ENCODE measurements at regions not wholly inside any gene's neighbourhood (a gene's known extent, or its start where the extent isn't known, plus 50 kb on each side); places are given as distances from the start of the nearest gene placed in this dataset.
A peak's percentile ranks its signal among the peaks of the same experiment; 100 is the strongest.

DNA sequence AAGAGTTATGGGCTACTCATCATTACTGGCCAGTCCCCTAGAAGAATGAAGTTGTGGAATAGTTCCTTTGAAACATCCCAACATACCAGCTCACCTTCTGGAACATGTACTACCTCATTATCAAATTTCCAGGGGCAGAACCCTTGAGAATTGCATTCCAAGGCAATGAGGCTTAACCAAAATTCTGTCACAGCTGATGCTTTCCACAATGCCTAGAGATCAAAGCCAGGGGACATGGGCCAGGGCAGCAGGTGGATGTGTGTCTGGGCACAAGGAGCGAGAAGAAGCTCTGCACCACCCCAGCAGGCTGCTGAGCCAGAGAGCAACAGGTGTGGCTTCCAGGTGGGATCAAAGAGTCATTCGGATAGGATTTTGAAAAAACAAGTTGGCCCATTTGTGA, 362.1 kb downstream of the EFNB2 start:
- no peaks in the 10 kb centered on the region for H3K36me3 ChIP-seq (ENCODE audit: control insufficient read depth in 1 of 2, insufficient read depth in 2 of 2, low read length in 2 of 2)

DNA sequence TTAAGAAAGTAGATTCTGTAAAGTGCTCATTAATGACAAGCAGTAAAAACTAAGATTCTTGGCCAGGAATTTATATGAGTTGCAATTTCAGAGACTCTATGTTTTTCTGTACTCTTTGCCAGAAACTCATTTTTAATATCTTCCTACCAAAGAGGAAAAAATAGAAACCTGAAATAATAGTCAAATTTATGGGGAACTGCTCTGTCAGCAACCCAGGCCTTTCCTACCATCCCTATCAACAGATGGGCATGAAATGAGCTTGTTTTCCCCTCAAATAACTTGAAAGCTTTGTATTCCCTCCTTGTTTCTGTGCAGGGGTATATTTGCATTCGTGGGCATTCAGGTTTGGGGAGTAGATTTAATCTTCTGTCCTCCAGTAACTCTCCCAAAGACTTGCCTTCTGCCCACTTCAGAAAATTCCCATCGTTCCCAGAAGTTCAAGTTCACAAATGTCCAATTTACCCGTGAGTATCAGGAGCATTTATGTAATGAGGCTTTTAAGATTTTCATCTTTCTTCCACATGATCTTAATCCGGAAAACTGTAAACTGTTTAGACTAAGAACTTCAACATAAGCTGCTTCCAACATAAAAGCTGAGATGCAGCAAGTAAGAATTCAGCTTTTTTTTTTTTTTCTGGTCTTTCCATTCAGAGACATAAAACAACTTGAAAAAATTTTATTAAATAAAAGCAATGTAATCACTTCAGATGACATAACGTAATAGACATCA, 363.1 kb downstream of the EFNB2 start:
- DNase-seq (ENCODE audit: low read depth, low spot score) (no peak), ATAC-seq (no peak)
- Histone ChIP-seq H3K9ac (ENCODE audit: low read length) (no peak overlapping the region), H3K4me1 (ENCODE audit: control insufficient read depth in 1 of 2, insufficient read depth in 2 of 2, low read length in 2 of 2) (peaks cover 0 to 5% of the 10 kb centered on the region in 2 experiments; a peak in 1 of 4 replicates), H2AFZ (ENCODE audit: low read depth, low read length, poor library complexity, severe bottlenecking) (no peak overlapping the region), H3K27me3 (ENCODE audit: insufficient read depth, low read length) (no peaks in the 10 kb centered on the region), H3K79me2 (ENCODE audit: insufficient read depth, low read length) (no peaks in the 10 kb centered on the region), H3K4me2 (ENCODE audit: low read length) (no peak overlapping the region), H3K27ac (ENCODE audit: low read depth, low read length) (no peak overlapping the region), H3K9me3 (ENCODE audit: control insufficient read depth in 1 of 2, insufficient read depth in 1 of 2, low read depth in 1 of 2, low read length in 2 of 2) (no peaks in the 10 kb centered on the region), H4K20me1 (ENCODE audit: insufficient read depth) (no peaks in the 10 kb centered on the region), H3K9me2 (ENCODE audit: insufficient read depth) (no peaks in the 10 kb centered on the region), H3K4me3 (replicated peaks in 1 of 2; ENCODE audit: low read depth in 1 of 2, low read length in 2 of 2) (no peak overlapping the region), H3K36me3 (ENCODE audit: control insufficient read depth in 1 of 2, insufficient read depth in 2 of 2, low read length in 2 of 2) (no peaks in the 10 kb centered on the region)
- POLR2A ChIA-PET: no interaction called here
- CTCF ChIA-PET: no interaction called here
- TF ChIP-seq ELF1 (IDR thresholded peaks at IDR 0.05; ENCODE audit: borderline replicate concordance, low read depth): no peak
- RAD21 ChIA-PET (ENCODE audit: low non-redundant PET in 1 of 2, low total read pairs in 2 of 2, uncharacterized antibody in 2 of 2, unreplicated experiment in 2 of 2): no interaction called here
- intact Hi-C loops (cut with micrococcal nuclease): no loop called here
- no TSS peak for BruUV-seq (replicated peaks)

More for the DNA sequence above, 362.1 kb downstream of the EFNB2 start:
- Histone ChIP-seq H3K9me2 (ENCODE audit: insufficient read depth) (no peaks in the 10 kb centered on the region), H3K9ac (ENCODE audit: low read length) (no peak overlapping the region), H3K4me1 (ENCODE audit: control insufficient read depth in 1 of 2, insufficient read depth in 2 of 2, low read length in 2 of 2) (peaks cover 0 to 5% of the 10 kb centered on the region in 2 experiments; a peak in 1 of 4 replicates), H4K20me1 (ENCODE audit: insufficient read depth) (no peaks in the 10 kb centered on the region), H3K9me3 (ENCODE audit: control insufficient read depth in 1 of 2, insufficient read depth in 1 of 2, low read depth in 1 of 2, low read length in 2 of 2) (no peaks in the 10 kb centered on the region), H2AFZ (ENCODE audit: low read depth, low read length, poor library complexity, severe bottlenecking) (no peak overlapping the region), H3K79me2 (ENCODE audit: insufficient read depth, low read length) (no peaks in the 10 kb centered on the region), H3K27me3 (ENCODE audit: insufficient read depth, low read length) (no peaks in the 10 kb centered on the region), H3K27ac (ENCODE audit: low read depth, low read length) (no peak overlapping the region), H3K4me2 (ENCODE audit: low read length) (no peak overlapping the region), H3K4me3 (replicated peaks in 1 of 2; ENCODE audit: low read depth in 1 of 2, low read length in 2 of 2) (no peak overlapping the region)
- TF ChIP-seq EZH2 (IDR thresholded peaks at IDR 0.05) (no peak), JUND (IDR thresholded peaks at IDR 0.05) (0 out of 2 replicates have a peak, but pooled peaks have one; percentile 12)
- ChIA-PET RAD21 (ENCODE audit: low non-redundant PET in 1 of 2, low total read pairs in 2 of 2, uncharacterized antibody in 2 of 2, unreplicated experiment in 2 of 2) (no interaction called here), CTCF (no interaction called here), POLR2A (no interaction called here)
- ATAC-seq: peak; percentile 34; the same call in 1 of the 2 replicates
- no TSS peak for BruUV-seq (replicated peaks)
- no peak for DNase-seq (ENCODE audit: low read depth, low spot score)
- intact Hi-C loops (cut with micrococcal nuclease): no loop called here

All from HCT116 (cell line).